D721Med (cell line): ENCODE measurements at regions not wholly inside any gene's neighbourhood (a gene's known extent, or its start where the extent isn't known, plus 50 kb on each side); places are given as distances from the start of the nearest gene placed in this dataset.

Source experiments
- DNase-seq: peaks from one replicate; pipeline ENCODE4 v3.0.0; 2011; ENCODE audit warnings: low spot score; ENCODE audit not compliant: insufficient read length
- FAIRE-seq: peaks from 2 replicates; lab custom pipeline; 2011; peaks lifted over from hg19 to GRCh38; lab: Jason Lieb, UNC
- TF ChIP-seq, protein P1 (sequence below): IDR thresholded peaks from 2 replicates; pipeline ENCODE4 v1.5.1; 2012; ENCODE audit warnings: mild to moderate bottlenecking, control low read depth; ENCODE audit not compliant: insufficient read depth; ENCODE audit errors: missing control alignments

- TF ChIP-seq, protein P1, sequence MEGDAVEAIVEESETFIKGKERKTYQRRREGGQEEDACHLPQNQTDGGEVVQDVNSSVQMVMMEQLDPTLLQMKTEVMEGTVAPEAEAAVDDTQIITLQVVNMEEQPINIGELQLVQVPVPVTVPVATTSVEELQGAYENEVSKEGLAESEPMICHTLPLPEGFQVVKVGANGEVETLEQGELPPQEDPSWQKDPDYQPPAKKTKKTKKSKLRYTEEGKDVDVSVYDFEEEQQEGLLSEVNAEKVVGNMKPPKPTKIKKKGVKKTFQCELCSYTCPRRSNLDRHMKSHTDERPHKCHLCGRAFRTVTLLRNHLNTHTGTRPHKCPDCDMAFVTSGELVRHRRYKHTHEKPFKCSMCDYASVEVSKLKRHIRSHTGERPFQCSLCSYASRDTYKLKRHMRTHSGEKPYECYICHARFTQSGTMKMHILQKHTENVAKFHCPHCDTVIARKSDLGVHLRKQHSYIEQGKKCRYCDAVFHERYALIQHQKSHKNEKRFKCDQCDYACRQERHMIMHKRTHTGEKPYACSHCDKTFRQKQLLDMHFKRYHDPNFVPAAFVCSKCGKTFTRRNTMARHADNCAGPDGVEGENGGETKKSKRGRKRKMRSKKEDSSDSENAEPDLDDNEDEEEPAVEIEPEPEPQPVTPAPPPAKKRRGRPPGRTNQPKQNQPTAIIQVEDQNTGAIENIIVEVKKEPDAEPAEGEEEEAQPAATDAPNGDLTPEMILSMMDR, result no peak
- FAIRE-seq, result no peak
- no peak for DNase-seq
Observed at GRCh38 chr5:105131045-105131444, 1568.5 kb upstream of the NUDT12 start.

GRCh38 chr5:105101577-105101976 lies 1539.0 kb upstream of the NUDT12 start:
- FAIRE-seq (no peak), DNase-seq (no peak)
- TF ChIP-seq, protein P1, result no peak

- FAIRE-seq, result no peak
- TF ChIP-seq, protein P1, result no peak
- no peak for DNase-seq
Observed at GRCh38 chr5:105088961-105089360, 1526.4 kb upstream of the NUDT12 start.

GRCh38 chr5:105088102-105088501 lies 1525.5 kb upstream of the NUDT12 start:
- no peak for FAIRE-seq
- TF ChIP-seq, protein P1, result no peak

GRCh38 chr5:105057893-105058292 lies 1495.3 kb upstream of the NUDT12 start:
- DNase-seq, result no peak
- TF ChIP-seq, protein P1, result no peak
- FAIRE-seq, result no peak

More at GRCh38 chr5:105088102-105088501, 1525.5 kb upstream of the NUDT12 start:
- no peak for DNase-seq

DNA sequence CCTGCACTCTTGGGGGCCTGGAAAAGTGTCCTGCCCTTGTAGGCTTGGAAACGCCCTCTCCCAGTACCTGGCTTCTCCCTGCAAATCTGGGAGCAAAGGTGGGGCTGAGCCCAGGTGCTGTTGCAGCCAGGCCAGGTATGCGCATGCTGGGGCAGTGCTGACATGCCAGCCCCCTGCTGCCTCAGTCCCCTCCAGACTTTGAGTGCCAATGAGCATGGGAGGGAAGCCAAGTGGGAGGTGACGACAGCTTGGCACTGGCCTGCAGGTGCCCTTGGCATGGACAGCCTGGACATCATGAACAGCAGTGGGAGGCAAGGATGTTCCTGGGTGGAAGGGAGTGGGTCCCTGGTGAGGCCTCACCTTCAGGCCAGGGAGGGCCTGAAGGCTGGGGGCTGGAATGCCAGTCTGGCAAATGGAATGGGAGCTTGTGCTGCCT lies 1494.4 kb upstream of the NUDT12 start:
- FAIRE-seq, result no peak
- no peak for DNase-seq
- TF ChIP-seq, protein P1, result no peak

DNA sequence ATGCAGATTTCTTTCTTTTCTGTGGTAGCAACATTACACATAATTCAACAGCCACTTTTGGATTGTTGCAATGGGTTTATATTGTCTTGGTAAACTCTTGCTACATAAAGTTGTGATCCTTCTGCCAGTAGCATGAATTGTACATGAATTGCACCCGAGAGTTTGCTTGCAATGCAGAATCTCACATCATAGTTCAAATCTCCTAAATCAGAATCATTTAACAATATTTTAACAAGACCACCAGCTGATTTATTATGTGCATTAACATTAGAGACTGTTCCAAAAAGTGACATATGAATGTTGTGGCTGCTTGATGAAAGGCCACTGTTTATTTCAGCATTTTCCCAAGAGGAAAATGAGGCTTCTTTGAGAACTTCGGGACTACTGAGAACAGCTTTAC lies 1491.8 kb upstream of the NUDT12 start:
- TF ChIP-seq, protein P1, result no peak
- DNase-seq (no peak), FAIRE-seq (no peak)
